ENCODE measurements at regions not wholly inside any gene's neighbourhood (a gene's known extent, or its start where the extent isn't known, plus 50 kb on each side); places are given as distances from the start of the nearest gene placed in this dataset.

GRCh38 chr1:218513328-218513727, 168.2 kb downstream of the TGFB2 start:
- no peak for TF ChIP-seq POLR2AphosphoS5 (IDR thresholded peaks at IDR 0.05; ENCODE audit: borderline replicate concordance, low read depth, low read length)
- no peak for TF ChIP-seq EZH2 (IDR thresholded peaks at IDR 0.05)
- no peak for TF ChIP-seq FOXP2 (optimal IDR thresholded peaks at IDR 0.05; ENCODE audit: control extremely low read depth, extremely low read length, insufficient read depth)
